Erythroblast (primary cell): ENCODE measurements at regions not wholly inside any gene's neighbourhood (a gene's known extent, or its start where the extent isn't known, plus 50 kb on each side); places are given as distances from the start of the nearest gene placed in this dataset.

Experiments
- DNase-seq, 2 experiments: peaks; one replicate each; lab custom pipeline; 2025; lab: John Stamatoyannopoulos, UW
- GATA1 ChIP-seq: IDR thresholded peaks from 2 replicates; pipeline ENCODE4 v1.6.1; 2011; ENCODE audit warnings: low read depth, mild to moderate bottlenecking, control low read depth, low read length, moderate library complexity
- POLR2A ChIP-seq: IDR thresholded peaks from 2 replicates; pipeline ENCODE4 v1.6.1; 2011; ENCODE audit warnings: mild to moderate bottlenecking, low read length

GRCh38 chr16:79419148-79419547 is 181.4 kb downstream of the MAF start:
- DNase-seq, result no peak
- TF ChIP-seq GATA1, result no peak
- no peak for TF ChIP-seq POLR2A

- TF ChIP-seq GATA1 (no peak), POLR2A (no peak)
- no peak for DNase-seq
Observed at GRCh38 chr16:79417601-79418008, 182.9 kb downstream of the MAF start.

- no peak for TF ChIP-seq GATA1
- TF ChIP-seq POLR2A, result no peak
- no peak for DNase-seq
Observed at GRCh38 chr16:79415983-79416640, 184.4 kb downstream of the MAF start.

- TF ChIP-seq GATA1, result no peak
- no peak for DNase-seq
Observed at GRCh38 chr16:79412783-79413225, 187.7 kb downstream of the MAF start.

- DNase-seq, result no peak
- TF ChIP-seq GATA1 (no peak), POLR2A (no peak)
Observed at GRCh38 chr16:79411805-79412204, 188.7 kb downstream of the MAF start.

- TF ChIP-seq GATA1 (no peak), POLR2A (no peak)
- DNase-seq, result no peak
Observed at GRCh38 chr16:79411357-79411756, 189.2 kb downstream of the MAF start.

- no peak for TF ChIP-seq GATA1
- no peak for TF ChIP-seq POLR2A
- no peak for DNase-seq
Observed at GRCh38 chr16:79409978-79410377, 190.6 kb downstream of the MAF start.

GRCh38 chr16:79408355-79408754 is 192.2 kb downstream of the MAF start:
- TF ChIP-seq GATA1 (no peak), POLR2A (no peak)
- no peak for DNase-seq

GRCh38 chr16:79407461-79408135 is 192.9 kb downstream of the MAF start:
- no peak for DNase-seq
- no peak for TF ChIP-seq POLR2A
- TF ChIP-seq GATA1, result no peak

- no peak for DNase-seq
- no peak for TF ChIP-seq GATA1
- no peak for TF ChIP-seq POLR2A
Observed at GRCh38 chr16:79407005-79407404, 193.5 kb downstream of the MAF start.

GRCh38 chr16:79404571-79404970 is 196.0 kb downstream of the MAF start:
- no peak for DNase-seq
- TF ChIP-seq GATA1 (no peak), POLR2A (no peak)

GRCh38 chr16:79403534-79403933 is 197.0 kb downstream of the MAF start:
- TF ChIP-seq GATA1 (no peak), POLR2A (no peak)
- DNase-seq, result no peak

GRCh38 chr16:79402920-79403319 is 197.6 kb downstream of the MAF start:
- DNase-seq, result no peak
- TF ChIP-seq POLR2A, result no peak
- no peak for TF ChIP-seq GATA1

GRCh38 chr16:79402356-79402755 is 198.2 kb downstream of the MAF start:
- no peak for DNase-seq
- TF ChIP-seq GATA1, result no peak
- no peak for TF ChIP-seq POLR2A

- DNase-seq, result no peak
- TF ChIP-seq GATA1 (no peak), POLR2A (no peak)
Observed at GRCh38 chr16:79401782-79402181, 198.8 kb downstream of the MAF start.
